GM19452 (cell line): ENCODE measurements at regions not wholly inside any gene's neighbourhood (a gene's known extent, or its start where the extent isn't known, plus 50 kb on each side); places are given as distances from the start of the nearest gene placed in this dataset.

ENCODE experiments used
- ATAC-seq: cut with Tn5 transposase; IDR thresholded peaks from one replicate; pipeline ENCODE4 v1.9.1; 2021; ENCODE audit not compliant: unreplicated experiment

DNA sequence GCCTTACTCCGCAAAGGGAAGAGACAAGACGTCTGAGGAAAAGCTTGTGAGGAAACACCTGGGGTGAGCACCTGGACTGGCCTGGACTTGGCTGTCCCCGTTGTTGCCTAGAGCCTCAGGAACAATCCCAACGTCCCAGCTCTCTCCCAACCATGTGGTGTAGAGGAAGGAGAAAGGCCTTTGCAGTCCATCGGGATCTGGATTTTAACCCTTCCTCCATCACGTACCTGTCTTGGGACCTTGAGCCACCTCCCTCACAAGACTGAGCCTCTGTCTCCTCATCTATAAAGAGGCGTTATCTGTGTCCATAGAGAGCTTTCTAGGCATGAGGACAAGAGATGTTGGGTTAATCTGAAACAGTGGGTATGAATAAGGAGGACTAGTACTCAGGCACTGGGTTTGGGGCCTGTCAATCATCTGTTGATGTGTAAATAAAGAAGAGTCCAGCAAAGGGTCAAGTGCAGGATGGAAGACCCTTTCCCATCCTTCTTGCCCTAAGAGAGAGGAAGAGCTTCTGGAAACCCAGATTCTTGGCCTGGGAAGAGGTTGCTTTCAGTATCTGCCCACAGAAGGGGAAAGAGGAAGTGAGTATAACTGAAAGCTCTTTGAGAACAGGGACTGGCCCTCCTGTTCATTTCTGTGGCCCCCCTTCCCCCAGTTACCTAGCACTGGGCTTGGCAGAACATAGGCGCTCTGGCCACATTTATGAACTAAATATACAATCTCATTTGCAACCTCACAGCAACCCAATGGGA lies 137.1 kb downstream of the PJA1 start:
- peak; percentile 88 for ATAC-seq

DNA sequence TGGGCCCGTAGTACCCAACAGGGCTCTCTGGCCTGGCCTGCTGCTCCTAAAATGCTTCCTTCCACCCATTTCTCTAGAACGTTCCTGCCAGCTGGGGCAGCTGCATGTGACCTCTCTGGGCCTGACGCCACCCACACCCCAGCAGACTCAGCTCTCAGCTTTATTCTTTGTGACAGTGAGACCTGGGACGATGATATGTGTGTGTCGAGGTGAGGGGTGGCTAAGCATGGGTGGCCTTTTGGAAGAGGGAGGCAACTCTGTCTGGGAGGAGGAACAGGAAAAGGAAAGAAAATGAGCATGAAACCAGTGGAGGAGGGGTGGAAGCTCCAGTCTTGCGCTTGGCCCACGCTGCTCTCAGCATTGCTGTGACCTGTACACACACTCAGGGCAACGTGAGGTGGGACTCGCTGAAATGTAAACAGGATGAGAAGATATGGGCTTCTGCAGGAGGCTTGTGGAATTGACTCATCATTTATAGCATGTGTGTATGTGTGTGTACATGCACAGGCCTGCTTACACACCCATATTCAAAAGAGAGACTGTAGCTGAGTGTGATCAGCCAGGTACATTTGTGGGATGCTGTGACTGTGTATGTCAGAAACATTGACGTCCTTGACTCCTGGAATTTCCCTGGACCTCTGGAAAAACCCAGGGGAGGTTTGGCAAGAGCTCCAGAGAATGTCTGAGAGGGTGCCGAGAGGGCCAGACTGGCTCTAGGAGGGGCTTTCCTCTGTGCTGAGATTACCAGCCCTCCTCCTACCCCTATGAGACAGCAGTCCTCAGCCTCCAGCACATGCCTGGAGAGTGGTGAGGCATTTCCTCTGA lies 137.9 kb downstream of the PJA1 start:
- ATAC-seq = no peak

DNA sequence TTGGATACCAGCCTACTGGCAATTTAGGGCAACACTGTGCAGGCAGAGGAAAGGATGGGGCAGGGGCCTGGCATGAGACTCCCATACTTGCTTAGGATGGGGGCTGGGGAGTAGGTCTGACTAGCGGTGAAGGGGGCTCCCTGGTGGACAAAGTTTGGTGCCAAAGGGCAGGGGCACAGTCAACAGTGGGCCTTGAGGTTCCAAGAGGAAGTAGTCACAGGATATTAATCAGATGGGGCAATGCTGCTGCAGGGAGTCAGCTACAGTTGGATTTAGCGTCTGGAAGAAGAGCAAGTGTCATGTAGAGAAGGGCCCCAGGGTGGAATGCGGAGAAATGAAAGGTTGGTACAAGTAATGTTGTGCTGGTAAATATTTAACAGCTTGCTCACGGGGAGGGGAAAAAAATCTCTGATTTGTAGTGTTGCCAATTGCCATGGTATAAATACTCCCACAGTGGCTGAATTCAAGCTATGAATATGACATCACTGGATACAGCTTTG lies 139.4 kb downstream of the PJA1 start:
- no peak for ATAC-seq

DNA sequence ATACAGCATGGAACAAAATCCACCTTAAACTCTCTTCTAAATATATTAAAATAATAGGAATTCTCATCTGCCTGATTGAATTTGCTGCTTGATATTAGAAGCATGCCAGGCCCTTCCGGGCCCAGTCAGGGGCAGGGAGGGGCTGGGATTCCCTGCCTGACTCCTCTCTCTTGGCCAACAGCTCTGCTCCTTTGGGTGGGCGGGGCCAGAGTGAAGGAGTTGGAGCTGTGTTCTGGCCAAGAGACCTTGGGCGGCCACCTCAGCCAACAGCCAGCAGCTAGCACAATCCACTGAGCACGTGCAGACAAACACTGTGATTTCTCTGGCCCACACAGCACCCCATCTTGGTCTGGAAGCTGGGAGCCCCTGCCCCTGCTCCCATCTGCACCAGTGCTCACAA lies 140.3 kb downstream of the PJA1 start:
- no peak for ATAC-seq

DNA sequence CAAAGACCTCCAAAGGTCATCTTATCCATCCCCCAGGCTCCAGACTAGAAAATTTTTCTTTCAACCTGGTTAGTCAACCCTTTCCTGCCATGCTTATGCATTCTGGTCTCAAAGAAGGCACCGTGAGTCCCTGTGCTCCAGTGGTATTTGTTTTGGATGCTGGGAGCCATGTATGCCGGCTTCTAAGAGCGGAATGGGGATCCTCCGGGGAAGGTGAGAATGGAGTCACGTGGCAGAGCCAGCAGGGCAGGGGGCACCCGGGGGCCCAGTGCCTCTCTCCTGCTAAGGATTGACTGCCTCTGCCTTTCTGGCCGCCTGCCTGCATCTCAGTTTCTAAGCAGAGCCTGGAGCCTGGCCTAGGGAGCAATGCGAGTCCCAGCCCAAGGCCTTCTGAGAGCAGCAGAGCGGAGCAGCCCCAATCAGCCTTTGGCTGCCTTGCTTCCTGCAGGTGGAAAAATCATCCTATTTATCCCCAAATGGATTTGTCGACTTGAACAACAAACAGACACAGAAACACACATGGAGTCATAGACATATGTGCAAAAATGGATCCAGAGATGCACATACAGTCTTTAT lies 141.0 kb downstream of the PJA1 start:
- no peak for ATAC-seq

DNA sequence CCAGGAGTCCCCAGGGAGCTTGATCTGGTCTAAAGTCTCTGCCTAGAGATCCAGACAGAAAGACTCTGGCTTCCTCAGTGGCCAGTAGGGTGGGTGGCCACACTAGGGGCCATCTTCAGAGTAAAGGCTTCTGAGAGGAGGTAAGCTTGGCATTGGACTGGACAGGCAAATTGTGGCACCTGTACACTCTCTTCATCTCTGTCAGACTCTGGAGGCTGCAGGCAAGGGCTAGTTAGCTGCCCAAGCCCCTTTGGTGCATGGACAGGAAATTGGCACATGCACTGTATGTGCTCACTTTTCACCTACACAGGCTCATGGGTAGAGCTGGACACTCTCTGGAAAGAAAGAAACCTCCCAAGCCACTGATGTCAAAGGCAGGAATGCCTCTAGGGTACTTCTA lies 142.8 kb downstream of the PJA1 start:
- no peak for ATAC-seq

DNA sequence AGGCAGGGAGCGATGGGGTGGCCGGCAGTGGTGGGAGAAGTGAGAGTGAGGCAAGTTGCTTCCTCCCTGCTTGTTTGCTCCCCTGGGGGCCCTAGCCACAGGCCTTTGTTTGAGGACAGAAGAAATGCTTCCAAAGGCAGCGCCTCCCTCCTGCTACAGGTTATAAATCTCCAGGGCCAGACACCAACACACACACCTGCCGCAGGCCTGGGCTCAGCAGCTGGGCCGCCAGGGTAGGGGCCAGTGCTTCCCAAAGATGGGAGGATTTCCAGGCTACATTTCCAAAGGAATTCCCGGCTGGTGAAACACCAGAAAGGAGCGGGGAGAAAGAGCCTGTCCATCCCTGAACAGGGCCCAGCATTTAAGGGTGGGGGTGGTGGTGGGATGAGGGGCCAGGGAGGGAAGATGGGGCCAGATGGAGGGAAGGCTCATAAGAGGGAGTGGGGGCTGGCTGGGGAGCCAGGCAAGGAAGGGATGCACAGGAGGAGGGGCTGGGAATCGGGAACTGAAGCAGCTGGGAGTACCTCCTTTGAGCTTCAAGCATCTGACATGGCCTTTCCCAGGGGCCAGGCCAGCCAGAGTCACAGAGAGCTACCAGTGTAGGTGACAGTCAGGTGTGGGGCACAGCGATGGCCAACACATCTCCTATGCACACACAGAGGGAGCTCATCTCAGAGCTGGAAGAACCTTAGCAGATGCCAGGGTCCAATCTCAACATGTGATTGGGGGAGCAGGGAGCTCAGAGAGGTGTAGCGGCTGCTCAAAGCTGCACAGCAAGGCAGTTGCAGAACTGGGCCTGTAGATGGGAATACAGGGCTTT lies 143.9 kb downstream of the PJA1 start:
- no peak for ATAC-seq

DNA sequence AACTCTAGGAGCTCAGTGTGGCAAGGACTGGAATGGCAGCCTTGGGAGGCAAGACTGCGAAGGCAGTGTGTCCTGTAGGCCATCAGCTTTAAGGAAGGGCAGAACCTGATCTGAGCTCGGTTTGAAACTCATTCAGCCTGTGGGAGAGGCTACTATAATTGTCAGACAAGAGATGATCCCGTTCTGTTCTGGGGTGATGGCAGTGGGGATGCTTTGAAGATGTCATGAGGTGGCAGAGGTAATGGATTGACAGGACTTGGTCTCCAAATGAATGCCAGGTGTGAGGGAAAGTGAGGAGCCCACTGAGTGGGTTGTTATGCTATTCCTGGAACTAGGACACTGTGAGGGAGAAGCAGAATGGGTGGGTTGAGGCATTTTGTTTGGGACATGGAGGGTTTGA lies 144.9 kb downstream of the PJA1 start:
- no peak for ATAC-seq

DNA sequence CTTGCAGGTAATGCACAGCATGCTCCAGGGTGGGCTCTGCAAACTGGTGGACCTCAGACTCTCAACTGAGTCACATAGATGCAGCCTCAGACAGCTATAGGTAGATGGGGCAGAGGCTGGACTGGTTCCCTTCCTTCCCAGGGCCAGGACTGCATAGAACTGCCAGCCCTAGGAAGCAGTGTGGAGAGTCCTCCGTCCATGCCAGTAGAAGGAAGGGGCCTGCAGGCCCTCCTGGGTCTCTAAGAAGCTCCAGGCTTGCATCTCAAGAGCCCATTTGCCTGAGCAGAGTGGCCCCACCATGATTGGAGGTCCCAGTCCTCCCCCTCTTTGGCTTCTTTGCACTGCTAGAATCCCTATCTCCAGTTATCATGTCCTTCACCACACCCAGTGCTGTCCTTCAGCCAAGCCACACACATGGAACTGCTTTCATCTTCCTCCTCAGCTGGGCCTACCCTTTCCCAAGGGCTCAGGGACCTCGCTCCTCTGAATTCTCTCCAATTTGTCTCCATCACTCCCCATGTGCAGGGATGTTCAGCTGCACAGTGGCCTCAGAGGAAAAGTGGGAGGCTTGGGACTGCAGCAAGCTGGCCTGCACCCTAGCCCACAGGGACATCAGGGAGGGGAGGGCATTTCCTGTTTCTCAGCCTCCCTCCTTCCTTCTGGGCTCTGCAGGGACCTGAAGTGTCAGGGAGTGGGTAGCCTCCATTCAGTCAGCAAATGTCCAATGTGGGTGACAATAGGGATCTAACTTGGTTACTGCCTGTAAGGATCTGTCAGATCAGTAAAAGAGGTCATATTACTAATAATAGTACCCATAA lies 146.0 kb downstream of the PJA1 start:
- no peak for ATAC-seq

DNA sequence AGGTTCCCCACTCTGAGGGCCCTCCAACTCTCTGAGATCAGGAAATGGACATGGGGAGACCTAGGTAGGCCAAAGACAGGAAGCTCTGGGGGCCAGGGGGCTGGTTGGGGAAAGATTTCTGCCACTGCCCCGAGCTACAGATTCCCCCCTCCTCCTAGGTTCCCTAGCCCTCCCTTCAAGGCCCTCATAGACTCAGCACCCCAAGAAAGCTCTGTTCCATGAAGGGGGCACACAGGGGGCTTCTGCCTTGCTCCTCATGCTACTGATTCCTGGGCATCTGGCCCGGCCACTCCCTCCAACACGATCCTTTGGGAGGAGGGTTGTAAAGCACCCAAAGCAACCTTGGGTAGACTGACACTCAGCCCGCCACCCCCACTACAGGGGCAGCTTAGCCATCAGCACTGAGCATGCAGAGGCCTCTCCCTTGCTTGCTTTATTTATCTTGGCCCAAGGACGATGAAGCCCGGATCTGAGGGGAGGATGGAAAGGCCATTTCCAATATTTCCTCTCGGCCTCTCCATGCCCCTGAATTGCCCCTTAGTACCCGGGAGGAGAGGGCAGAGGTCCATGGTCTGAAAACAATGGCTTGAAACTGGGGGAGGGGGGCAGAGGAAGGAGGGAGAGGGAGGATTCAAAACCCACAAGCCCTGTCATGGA lies 146.7 kb downstream of the PJA1 start:
- ATAC-seq = no peak

DNA sequence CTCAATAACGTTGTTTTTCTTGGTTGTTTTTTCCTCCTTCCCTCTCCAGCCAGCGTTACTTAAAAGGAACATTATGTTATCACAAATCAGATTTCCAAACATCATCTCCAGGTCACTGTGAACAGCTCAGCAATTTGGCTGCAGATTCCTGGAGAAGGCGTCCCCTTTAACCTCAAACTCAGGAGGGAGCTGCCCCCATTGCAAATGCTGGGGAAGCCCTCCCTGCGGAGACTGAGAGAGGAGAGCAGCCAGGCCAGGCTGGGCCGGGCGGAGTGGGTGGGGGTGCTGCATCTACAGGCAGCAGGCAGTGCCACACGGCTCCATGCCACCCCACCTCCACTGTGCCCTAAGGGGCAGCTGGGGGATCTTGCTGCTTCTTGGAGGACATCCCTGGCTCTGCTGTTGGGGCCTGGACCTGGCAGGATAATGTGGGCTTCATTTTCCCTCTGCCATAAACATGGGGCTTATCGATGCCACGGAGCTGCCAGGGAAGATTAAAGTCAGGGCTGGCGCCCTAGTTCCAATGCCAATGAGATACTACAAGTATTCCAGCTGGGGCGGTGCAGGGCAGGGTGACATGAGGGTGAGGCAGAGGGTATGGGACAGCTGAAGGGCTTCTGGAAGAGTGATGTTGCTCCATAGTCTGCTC lies 148.8 kb downstream of the PJA1 start:
- ATAC-seq = no peak

DNA sequence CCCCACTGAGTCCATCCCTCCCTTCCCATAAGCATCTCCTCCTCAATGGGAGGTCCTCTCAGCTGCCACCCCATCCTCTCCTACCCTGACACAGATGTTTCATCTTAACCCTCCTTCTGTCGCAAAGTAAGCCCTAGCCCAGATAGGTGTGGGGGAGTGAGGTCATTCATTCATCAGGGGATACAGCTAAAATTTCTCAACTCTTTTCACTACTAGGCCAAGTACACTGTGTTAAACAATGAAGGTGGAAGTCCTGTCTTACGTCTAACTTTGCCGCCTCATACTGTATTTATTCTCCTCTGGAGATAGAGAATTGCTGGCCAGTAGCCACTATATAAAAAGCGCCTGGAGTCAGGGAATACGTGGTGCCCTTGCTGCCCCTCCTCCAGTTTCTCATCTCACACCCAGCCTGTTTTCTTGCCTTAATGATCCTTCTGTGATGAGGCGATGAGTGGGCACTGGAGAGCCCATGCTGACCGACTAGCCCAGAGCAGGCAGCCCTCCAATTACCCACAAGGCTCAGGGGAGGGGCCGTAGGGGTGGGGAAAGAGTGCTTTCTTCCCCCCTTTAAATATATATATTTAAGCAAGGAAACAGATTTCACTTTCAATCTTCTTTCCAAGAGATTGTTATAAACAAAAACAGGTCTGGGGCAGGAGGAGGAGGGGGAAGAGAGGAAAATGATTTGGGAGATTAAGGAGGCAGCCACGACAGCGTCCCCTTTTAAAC lies 149.5 kb downstream of the PJA1 start:
- no peak for ATAC-seq

DNA sequence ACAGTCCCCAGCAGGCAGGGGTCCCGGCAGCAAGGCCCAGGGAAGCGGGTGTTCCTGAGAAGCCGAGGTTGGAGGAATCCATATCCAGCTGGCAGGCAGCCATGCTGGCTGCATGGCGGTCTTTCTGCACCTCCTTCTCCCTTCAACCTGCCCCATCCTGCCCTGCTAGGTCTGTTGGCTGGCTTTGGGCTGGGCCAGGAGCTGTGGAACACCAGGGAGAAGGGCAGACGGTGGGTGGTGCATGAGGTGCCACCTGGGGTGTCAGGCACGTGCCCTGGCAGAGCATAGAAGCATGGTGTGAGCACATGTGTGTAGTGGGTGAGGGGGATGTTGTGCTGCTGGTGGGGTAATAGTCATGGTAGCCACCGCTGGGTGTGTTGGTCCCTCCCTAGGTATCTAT lies 150.1 kb downstream of the PJA1 start:
- no peak for ATAC-seq

DNA sequence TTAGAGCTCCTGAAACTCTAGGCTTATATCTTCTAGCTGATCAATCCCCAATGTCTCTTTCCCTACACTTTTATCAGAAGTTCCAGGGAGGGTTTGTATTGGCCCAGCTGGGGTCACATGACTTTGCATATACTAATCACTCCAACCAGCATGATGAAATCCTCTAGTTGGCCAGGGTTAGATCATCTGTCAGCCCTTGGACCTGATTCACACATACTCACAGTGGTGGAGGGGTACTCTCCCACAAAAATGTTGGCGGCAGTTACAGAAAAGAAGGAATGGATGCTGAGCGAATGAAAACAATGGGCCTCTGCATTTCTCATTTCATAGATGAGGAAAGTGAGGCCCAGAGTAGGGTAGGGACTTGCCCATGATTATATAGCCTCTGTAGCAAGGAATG lies 151.1 kb downstream of the PJA1 start:
- no peak for ATAC-seq

DNA sequence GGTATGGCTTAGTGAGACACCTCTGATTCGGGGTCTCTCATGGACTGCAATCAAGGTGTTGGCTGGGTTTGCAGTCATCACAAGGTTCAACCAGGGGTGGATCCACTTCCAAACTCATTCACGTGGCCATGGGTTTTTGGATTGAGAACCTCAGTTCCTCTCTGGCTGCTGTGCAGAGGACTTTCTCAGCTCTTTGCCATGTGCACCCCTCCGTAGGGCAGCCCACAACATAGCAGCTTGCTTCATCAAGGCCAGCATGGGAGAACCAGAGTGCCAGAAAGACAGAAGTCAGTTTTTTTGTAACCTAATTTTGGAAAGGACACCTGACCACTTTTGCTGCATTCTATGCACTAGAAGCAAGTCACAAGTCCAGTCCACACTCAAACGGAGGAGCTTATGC lies 154.9 kb downstream of the PJA1 start:
- ATAC-seq = no peak

DNA sequence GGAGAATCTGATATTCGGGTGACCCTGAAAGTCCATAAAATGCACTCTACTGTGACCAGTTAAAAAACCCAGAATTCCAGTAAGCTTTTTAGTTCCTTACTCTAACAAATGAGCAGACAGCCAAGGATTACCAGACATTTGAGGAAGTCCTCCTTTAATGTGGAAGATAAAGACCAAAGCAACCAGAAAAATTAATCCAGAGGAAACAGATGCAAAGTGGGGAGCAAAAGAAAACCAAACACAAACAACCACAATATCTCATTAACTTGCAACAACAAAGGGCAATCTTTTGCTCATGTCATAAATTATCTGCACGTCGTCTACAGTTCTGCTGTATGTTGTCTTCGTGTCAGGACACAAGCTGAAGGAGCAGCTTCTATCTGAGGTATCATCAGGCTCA lies 164.4 kb downstream of the PJA1 start:
- ATAC-seq = no peak

DNA sequence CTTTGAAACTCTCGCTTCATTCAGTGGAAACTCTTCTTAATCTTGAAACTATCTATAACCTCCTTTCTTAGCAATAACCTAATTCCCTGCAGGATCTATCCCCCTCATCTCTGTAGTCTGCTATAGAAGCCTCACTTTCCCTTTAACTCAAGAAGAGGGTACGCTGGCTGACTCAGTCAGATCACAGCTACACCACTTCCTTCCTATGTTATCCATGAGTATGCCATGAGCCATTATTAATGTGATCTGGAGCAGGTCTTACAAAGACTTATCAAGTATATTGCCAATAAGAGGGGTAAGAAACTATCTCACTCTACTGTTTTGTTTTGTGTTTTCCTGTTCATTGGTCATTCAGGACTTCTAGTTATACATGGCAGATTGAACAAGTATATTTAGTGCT lies 165.3 kb downstream of the PJA1 start:
- no peak for ATAC-seq

DNA sequence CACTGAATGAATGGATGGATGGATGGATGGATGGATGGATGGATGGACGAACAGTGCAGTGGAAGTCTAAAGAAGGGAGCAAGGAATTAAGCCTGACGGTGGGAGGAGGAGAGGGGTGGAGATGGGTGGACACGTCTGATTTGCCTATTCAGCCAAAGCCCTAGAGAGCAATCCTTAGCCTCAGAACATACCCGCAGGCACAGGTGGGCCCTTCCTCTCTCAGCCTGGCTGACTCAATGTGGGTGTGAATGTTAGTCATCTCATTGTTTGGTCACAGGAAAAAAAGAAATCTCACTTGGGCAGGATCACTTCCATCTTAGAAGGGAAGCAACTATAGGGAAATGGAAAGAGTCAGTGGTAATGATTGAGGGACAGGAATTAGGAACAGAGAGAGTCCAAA lies 165.9 kb downstream of the PJA1 start:
- no peak for ATAC-seq

DNA sequence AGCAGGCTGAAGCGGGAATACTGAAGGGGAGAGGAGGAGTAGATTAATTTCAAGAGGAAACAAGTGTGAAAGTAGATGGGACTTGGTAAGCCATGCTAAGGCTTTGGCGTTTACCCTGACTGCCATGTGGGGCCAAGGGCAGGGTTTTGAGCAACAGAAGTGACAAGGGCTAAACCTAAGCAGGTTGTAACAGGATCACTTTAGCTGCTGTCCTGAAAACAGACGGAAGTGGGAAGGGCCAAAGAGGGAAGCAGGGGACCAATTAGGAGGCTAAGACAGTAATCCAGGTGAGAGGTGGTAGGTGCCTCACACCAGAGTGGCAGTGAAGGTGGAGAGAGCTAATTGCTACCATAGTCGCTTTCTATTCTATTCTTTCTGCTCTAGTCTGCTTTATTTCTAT lies 166.5 kb downstream of the PJA1 start:
- no peak for ATAC-seq
